ENCODE measurements at regions not wholly inside any gene's neighbourhood (a gene's known extent, or its start where the extent isn't known, plus 50 kb on each side); places are given as distances from the start of the nearest gene placed in this dataset.
"Not testable (repeated sequence)": the region's sequence is repeated elsewhere in the genome, so short reads cannot be mapped to it uniquely, and the experiment has no call there.

DNA sequence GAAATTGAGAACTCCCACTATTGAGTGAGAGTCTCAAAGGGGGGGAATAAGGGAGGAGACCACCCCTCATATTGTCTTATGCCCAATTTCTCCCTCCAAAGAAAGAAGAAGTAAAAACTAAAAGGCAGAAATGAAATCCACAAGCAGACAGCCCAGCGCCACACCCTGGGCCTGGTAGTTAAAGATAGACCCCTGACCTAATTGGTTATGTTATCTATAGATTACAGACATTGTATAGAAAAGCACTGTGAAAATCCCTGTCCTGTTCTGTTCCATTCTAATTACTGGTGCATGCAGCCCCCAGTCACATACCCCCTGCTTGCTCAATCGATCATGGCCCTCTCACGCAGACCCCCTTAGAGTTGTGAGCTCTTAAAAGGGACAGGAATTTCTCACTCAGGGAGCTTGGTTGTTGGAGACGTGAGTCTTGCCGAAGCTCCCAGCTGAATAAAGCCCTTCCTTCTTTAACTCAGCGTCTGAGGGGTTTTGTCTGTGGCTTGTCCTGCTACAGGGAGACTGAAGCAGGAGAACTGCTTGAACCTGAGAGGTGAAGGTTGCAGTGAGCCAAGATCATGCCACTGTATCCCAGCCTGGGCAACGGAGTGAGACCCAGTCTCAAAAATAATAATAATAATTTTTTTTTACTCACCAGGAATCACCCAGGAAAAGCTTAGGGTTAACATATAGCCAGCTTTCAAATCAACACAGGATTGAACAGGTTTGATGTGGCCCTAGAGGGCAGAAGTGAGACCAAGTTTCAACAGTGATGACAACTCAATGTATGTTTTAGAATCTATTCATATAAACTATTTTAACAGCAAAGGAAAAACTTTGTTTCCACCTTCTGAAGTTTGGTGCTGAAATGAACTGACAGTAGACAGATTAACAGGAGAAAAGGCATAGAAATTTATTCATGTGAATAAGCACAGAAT is 181.4 kb upstream of the NDUFV2 start:
- TF ChIP-seq CTCF (IDR thresholded peaks at IDR 0.05; ENCODE audit: insufficient read depth, low read depth, low read length); EZH2 (IDR thresholded peaks at IDR 0.05; ENCODE audit: insufficient read depth, low read length): not testable (repeated sequence)
